Suprapubic skin (tissue), 4 donors: ENCODE measurements at regions not wholly inside any gene's neighbourhood (a gene's known extent, or its start where the extent isn't known, plus 50 kb on each side); places are given as distances from the start of the nearest gene placed in this dataset.

Experiments used
- CTCF ChIP-seq, 2 donors: fragments of 200-600 bp in 1 of 2; fragments of 450-650 bp in 1 of 2; sonication (generic) in 1 of 2; IDR thresholded peaks; one replicate each; pipeline ENCODE4 v1.5.1; 2016 to 2019; ENCODE audit warnings: antibody characterized with exemption in 2 of 2, mild to moderate bottlenecking in 1 of 2, moderate library complexity in 1 of 2
- POLR2A ChIP-seq, 2 donors: fragments of 450-650 bp; IDR thresholded peaks; one replicate each; pipeline ENCODE4 v1.6.1; 2017; ENCODE audit warnings: antibody characterized with exemption in 2 of 2, mild to moderate bottlenecking in 2 of 2, moderate library complexity in 2 of 2
- POLR2AphosphoS5 ChIP-seq, 3 donors: sonication (generic); formaldehyde crosslinking; IDR thresholded peaks; one replicate each; pipeline ENCODE4 v1.6.1; 2017; ENCODE audit warnings: antibody characterized with exemption in 3 of 3

- TF ChIP-seq POLR2A (IDR thresholded peaks at IDR 0.05) (no peak), POLR2AphosphoS5 (IDR thresholded peaks at IDR 0.05) (no peak), CTCF (IDR thresholded peaks at IDR 0.05) (no peak)
These were observed 234.4 kb downstream of the SHQ1 start for GRCh38 chr3:72613871-72614270.
